ENCODE measurements at regions not wholly inside any gene's neighbourhood (a gene's known extent, or its start where the extent isn't known, plus 50 kb on each side); places are given as distances from the start of the nearest gene placed in this dataset.
"Not testable (repeated sequence)": the region's sequence is repeated elsewhere in the genome, so short reads cannot be mapped to it uniquely, and the experiment has no call there.

GRCh38 chr5:155624597-155625241 lies 611.2 kb downstream of the KIF4B start:
- no peak for DNase-seq

DNA sequence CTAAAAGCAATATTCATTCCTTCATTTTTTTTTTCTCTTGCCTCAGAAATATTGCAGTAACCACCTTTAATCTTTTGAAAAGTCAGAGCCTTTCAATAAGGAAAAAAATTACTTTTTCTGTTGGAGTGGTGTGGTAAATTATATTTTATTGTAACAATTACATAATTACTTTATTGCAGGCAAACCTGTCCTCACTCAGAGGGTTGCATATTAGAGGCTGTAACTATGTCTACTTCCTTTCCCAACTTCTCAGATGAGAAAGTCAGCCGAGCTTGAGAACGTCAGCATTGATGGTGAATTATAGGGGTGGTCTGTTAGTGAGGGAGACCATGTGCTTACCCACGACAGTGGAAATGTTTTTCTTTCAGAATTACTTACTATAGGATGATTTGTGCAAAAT lies 611.8 kb downstream of the KIF4B start:
- DNase-seq: no peak

- no peak for DNase-seq
Observed at GRCh38 chr5:155625897-155626543, 612.5 kb downstream of the KIF4B start.

DNA sequence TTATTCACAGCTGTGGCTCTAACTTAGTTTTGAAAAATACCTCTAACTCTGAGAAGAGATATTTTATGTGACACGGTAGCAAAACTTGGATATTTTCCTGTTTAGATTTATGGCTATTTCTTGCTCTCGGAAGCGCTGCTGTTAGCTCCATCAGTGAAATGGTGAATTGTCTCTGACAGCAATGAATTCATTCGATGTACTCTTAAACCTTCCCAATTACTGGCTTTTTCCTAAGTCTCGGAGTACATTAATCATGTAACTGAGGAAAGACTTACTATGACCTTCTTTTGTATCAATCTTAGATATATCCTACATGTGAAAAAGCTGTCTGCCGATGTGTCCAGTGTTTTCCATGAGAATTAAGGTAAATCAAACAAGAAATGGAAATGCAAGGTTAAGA lies 613.0 kb downstream of the KIF4B start:
- DNase-seq: no peak

GRCh38 chr5:155628346-155628745 lies 614.8 kb downstream of the KIF4B start:
- no peak for DNase-seq

DNA sequence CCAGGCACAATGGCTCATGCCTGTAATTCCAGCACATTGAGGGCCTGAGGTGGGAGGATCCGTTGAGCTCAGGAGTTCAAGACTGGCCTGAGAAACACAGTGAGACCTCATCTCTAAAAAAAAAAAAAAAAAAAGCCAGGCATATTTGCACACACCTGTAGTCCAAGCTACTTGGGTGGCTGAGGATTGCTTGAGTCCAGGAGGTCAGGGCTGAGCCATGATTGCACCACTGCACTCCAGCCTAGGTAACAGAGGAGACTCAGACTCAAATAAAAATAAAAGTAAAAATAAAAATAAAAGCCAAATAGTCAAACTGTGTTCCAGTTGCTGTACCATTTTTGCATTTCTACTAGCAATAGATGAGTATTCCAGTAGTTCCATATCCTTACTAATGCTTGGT lies 616.0 kb downstream of the KIF4B start:
- no peak for DNase-seq

DNA sequence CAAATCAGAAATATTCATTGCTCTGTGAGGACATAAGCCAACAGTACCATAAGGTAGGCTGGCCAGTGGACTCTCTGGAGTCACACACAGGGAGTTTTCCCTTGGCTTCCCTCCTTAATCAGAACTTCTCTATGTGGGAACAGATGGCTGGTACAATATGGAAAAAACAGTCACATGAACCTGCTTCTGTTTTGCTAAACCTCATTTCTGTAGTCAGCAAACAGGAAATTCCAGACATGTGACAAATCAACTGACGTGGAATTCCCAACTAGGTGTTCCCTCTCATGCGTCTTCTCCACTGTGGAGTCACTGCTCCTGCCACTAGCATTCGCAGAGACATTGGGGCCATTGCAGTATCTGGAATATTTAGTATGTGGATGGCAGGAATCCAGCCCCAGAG lies 617.6 kb downstream of the KIF4B start:
- DNase-seq: no peak

GRCh38 chr5:155633338-155633957 lies 619.9 kb downstream of the KIF4B start:
- no peak for DNase-seq

DNA sequence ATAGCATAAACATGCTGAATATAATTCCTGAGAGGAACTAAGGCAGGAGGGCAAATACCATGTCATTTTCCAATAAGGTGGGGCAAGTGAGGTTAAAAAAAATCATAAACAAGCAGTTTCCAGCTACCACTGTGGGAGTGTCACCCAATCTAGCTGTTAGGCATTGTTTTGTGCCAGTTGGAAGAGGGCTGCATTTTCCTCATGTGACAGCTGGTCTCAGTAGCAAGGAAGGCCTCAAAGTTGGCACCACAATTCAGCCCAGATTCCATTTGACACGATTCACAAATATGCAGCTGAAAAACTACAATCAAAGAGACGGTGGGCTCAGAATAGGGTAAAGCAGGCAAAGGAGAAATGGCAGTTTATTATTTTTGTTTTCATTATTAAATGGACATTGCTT lies 636.1 kb downstream of the KIF4B start:
- DNase-seq: no peak

GRCh38 chr5:155655569-155655968 lies 642.0 kb downstream of the KIF4B start:
- no peak for DNase-seq

DNA sequence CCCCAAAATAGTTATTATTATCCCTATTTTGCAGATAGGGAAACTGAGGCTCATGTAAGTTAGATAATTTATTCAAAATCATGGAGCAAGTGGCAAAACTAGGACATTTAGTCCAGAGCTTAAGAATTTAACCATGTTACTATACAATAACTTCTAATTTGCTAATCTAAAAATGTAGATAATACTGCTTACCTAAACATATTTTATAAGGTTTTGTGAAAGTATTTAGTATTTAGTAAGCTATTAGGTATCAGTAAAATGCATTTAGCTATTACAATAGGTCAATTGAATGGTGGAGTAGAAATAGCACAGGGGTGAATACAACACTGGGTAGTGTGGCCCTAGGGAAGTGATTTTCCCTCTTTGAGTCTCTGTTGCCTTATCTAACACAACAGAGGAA lies 648.3 kb downstream of the KIF4B start:
- DNase-seq: no peak

GRCh38 chr5:155665361-155665760 lies 651.8 kb downstream of the KIF4B start:
- DNase-seq: no peak

DNA sequence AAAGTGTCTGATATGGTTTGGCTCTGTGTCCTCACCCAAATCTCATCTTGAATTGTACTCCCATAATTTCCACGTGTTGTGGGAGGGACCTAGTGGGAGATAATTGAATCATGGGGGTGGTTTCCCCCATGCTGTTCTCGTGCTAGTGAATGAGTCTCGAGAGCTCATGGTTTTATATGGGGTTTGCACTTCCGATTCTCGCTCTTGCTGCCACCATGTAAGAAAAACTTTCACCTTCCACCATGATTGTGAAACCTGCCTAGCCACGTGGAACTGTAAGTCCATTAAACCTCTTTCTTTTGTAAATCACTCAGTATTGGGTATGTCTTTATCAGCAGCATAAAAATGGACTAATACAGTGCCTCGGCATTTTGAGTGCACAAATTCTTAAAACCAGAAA lies 655.0 kb upstream of the SGCD start:
- not testable (repeated sequence) for DNase-seq

GRCh38 chr5:155676967-155677366 lies 650.0 kb upstream of the SGCD start:
- no peak for DNase-seq

- no peak for DNase-seq
Observed at GRCh38 chr5:155678371-155678770, 648.6 kb upstream of the SGCD start.

- no peak for DNase-seq
Observed at GRCh38 chr5:155679530-155679929, 647.4 kb upstream of the SGCD start.

DNA sequence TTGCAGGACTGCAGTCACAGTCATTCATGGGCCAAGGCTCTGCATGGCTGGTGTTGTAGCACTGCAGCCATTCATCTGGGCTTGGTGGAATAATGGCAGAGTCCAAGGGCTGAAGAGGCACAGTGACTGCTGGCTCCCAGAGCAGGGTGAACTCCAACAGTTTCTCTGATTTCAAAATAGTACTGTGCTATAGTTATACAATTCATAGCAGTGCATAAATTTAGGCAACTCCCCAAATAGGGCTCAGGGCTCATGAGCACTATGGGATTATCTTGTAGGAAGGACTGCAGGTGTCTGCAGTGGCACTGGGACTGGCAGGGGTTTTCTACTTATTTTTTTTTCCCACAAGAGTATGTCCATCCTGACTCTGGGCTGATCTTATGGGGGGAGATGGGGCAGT lies 642.5 kb upstream of the SGCD start:
- DNase-seq: no peak

- no peak for DNase-seq
Observed at GRCh38 chr5:155686131-155686530, 640.8 kb upstream of the SGCD start.

DNA sequence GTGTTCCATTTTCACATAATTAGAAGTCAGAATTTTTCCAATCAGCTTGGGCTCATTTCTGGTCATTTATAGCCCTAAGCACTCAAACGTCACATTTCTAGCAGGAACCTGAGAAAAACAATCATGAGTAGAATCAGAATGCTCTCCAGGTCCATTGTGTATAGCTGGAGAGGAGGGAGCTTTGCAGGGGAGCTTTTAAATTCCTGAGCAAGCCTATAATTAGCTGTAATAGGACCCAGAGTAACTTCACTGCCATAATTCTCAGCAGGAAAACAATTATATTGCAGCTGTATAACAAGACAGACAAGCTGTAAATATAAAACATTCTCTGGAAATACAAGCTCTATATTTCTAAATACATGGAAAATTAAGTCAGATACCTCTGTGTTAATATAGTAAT lies 637.6 kb upstream of the SGCD start:
- DNase-seq: no peak

- DNase-seq: no peak
Observed at GRCh38 chr5:155696362-155696761, 630.6 kb upstream of the SGCD start.

DNA sequence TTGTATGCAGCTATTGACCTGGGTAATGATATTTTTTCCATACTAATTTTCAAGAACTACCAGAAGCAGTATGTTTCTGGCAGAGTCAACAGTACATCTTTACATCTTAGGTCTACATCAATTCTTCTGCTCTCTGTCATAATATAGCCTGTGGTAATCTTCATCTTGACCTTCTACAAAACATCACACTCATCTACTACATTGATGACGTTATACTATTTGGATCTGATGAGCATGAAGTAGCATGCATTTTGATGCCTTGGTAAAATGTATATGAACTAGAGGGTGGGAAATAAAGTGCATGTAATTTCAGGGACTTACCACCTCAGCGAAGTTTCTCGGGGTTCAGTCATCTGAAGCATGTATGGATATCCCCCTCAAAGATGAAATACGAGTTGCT lies 629.7 kb upstream of the SGCD start:
- no peak for DNase-seq

- no peak for DNase-seq
Observed at GRCh38 chr5:155699385-155699784, 627.6 kb upstream of the SGCD start.

DNA sequence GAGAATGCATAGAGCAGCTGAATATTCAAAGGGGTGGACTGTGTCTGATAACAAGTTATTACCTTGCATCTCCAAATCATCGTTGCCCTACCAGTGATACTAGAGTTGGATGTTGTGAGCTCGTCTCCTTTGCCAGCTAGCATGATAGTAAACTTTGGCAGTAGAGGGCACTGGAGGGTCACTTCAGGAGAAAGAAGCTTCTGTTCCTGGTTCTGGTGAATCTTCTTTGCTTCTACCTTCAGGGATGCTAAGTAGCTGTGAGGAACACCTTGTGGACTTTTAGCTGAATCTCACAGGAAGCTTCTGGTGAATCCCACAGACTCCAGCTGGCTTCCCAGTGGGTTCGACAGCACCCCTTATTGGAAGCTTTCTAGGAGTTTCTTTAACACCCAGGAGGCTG lies 626.6 kb upstream of the SGCD start:
- no peak for DNase-seq

GRCh38 chr5:155711882-155712281 lies 615.1 kb upstream of the SGCD start:
- no peak for DNase-seq

All from occipital lobe (tissue), 1 donor.